Suppressor macrophage (primary cell): ENCODE measurements at regions not wholly inside any gene's neighbourhood (a gene's known extent, or its start where the extent isn't known, plus 50 kb on each side); places are given as distances from the start of the nearest gene placed in this dataset.

ENCODE experiments used
- DNase-seq, 4 experiments: peaks; one replicate each; pipeline ENCODE4 v3.0.0-alpha.2; 2020 to 2022

GRCh38 chr10:84074521-84074920 lies 64.8 kb upstream of the GHITM start:
- no peak for DNase-seq

GRCh38 chr10:84075226-84076046 lies 63.9 kb upstream of the GHITM start:
- no peak for DNase-seq

- no peak for DNase-seq
These were observed 63.3 kb upstream of the GHITM start for GRCh38 chr10:84076047-84076388.

GRCh38 chr10:84076540-84077195 lies 62.6 kb upstream of the GHITM start:
- peak in 1 of 4 experiments; percentile 8 for DNase-seq

GRCh38 chr10:84077768-84078167 lies 61.5 kb upstream of the GHITM start:
- no peak for DNase-seq

GRCh38 chr10:84078771-84079170 lies 60.5 kb upstream of the GHITM start:
- DNase-seq, result no peak

- DNase-seq, result no peak
These were observed 55.0 kb upstream of the GHITM start for GRCh38 chr10:84084342-84084741.

GRCh38 chr10:84087202-84087601 lies 52.1 kb upstream of the GHITM start:
- DNase-seq, result no peak

- DNase-seq, result peak in 1 of 4 experiments; percentile 14
These were observed 50.7 kb upstream of the GHITM start for GRCh38 chr10:84088626-84089025.

GRCh38 chr10:84089162-84089561 lies 50.1 kb upstream of the GHITM start:
- DNase-seq, result no peak
